ENCODE measurements at regions not wholly inside any gene's neighbourhood (a gene's known extent, or its start where the extent isn't known, plus 50 kb on each side); places are given as distances from the start of the nearest gene placed in this dataset.

- DNase-seq, result no peak
Observed at GRCh38 chr12:107480836-107481608, 204.6 kb upstream of the PWP1 start.

- no peak for DNase-seq
Observed at GRCh38 chr12:107484230-107484629, 201.4 kb upstream of the PWP1 start.

- DNase-seq, result no peak
Observed at GRCh38 chr12:107484941-107485340, 200.7 kb upstream of the PWP1 start.

- no peak for DNase-seq
Observed at GRCh38 chr12:107485731-107486130, 199.9 kb upstream of the PWP1 start.

GRCh38 chr12:107486140-107486892 is 199.3 kb upstream of the PWP1 start:
- no peak for DNase-seq

- DNase-seq, result no peak
Observed at GRCh38 chr12:107487011-107487680, 198.5 kb upstream of the PWP1 start.

- no peak for DNase-seq
Observed at GRCh38 chr12:107488666-107489065, 196.9 kb upstream of the PWP1 start.

GRCh38 chr12:107490010-107490409 is 195.6 kb upstream of the PWP1 start:
- peak; percentile 4 for DNase-seq

- no peak for DNase-seq
Observed at GRCh38 chr12:107491856-107492255, 193.7 kb upstream of the PWP1 start.

- DNase-seq, result no peak
Observed at GRCh38 chr12:107492393-107493134, 193.0 kb upstream of the PWP1 start.

- no peak for DNase-seq
Observed at GRCh38 chr12:107493135-107493494, 192.5 kb upstream of the PWP1 start.

GRCh38 chr12:107493666-107494065 is 191.9 kb upstream of the PWP1 start:
- DNase-seq, result no peak

- DNase-seq, result no peak
Observed at GRCh38 chr12:107494331-107494730, 191.3 kb upstream of the PWP1 start.

- DNase-seq, result no peak
Observed at GRCh38 chr12:107495604-107496003, 190.0 kb upstream of the PWP1 start.

- DNase-seq, result no peak
Observed at GRCh38 chr12:107497231-107497630, 188.4 kb upstream of the PWP1 start.

- no peak for DNase-seq
Observed at GRCh38 chr12:107500307-107500706, 185.3 kb upstream of the PWP1 start.

GRCh38 chr12:107501681-107502080 is 183.9 kb upstream of the PWP1 start:
- DNase-seq, result no peak

- no peak for DNase-seq
Observed at GRCh38 chr12:107503129-107503855, 182.3 kb upstream of the PWP1 start.

GRCh38 chr12:107503887-107504885 is 181.4 kb upstream of the PWP1 start:
- DNase-seq, result no peak

GRCh38 chr12:107509421-107509820 is 176.2 kb upstream of the PWP1 start:
- DNase-seq, result no peak

GRCh38 chr12:107510211-107510610 is 175.4 kb upstream of the PWP1 start:
- DNase-seq, result no peak

All from NCI-H146 (cell line).